Heart right ventricle (tissue), 16 donors: ENCODE measurements at regions not wholly inside any gene's neighbourhood (a gene's known extent, or its start where the extent isn't known, plus 50 kb on each side); places are given as distances from the start of the nearest gene placed in this dataset.

Source experiments
- ATAC-seq, 8 donors: fragments of 200-7000 bp; cut with Tn5 transposase; one replicate each; pipeline ENCODE4 v1.9.1; 2020; ENCODE audit warnings: mild to moderate bottlenecking in 8 of 8, moderate library complexity in 8 of 8, moderate number of reproducible peaks in 1 of 8
- DNase-seq, 2 donors: peaks; one replicate each; pipeline ENCODE4 v3.0.0-alpha.2; 2020
- H3K27ac ChIP-seq, 10 donors: fragments of 200-600 bp; sonication (generic) in 2 of 10; one replicate each; pipeline versions ENCODE4 v1.5.0 to v1.8.0; 2020 to 2022; ENCODE audit warnings: mild to moderate bottlenecking in 3 of 10
- H3K27me3 ChIP-seq, 7 donors: fragments of 200-600 bp; one replicate each; pipeline ENCODE4 v1.8.0; 2021 to 2022; ENCODE audit warnings: mild to moderate bottlenecking in 2 of 7
- H3K36me3 ChIP-seq, 9 donors: fragments of 200-600 bp; sonication (generic) in 1 of 9; one replicate each; pipeline versions ENCODE4 v1.5.0 to v1.8.0; 2020 to 2022; ENCODE audit warnings: mild to moderate bottlenecking in 2 of 9
- H3K4me1 ChIP-seq, 9 donors: fragments of 200-600 bp; sonication (generic) in 1 of 9; one replicate each; pipeline versions ENCODE4 v1.5.0 to v1.8.0; 2020 to 2022; ENCODE audit warnings: mild to moderate bottlenecking in 4 of 9
- H3K4me3 ChIP-seq, 10 donors: fragments of 200-600 bp; sonication (generic) in 2 of 10; one replicate each; pipeline versions ENCODE4 v1.5.0 to v1.8.0; 2020 to 2022; ENCODE audit warnings: mild to moderate bottlenecking in 7 of 10, moderate library complexity in 2 of 10
- H3K9me3 ChIP-seq, 11 donors: fragments of 200-600 bp in 10 of 11; sonication (generic) in 2 of 11; one replicate each; pipeline versions ENCODE4 v1.5.0 to v1.8.0; 2013 to 2022; ENCODE audit warnings: mild to moderate bottlenecking in 2 of 11, control low read depth in 1 of 11, moderate library complexity in 1 of 11
- CTCF ChIP-seq, 9 donors: fragments of 200-600 bp; sonication (generic) in 2 of 9; IDR thresholded peaks; one replicate each; pipeline versions ENCODE4 v1.5.0 to v1.8.0; 2021 to 2022; ENCODE audit warnings: antibody characterized with exemption in 9 of 9, mild to moderate bottlenecking in 5 of 9, moderate library complexity in 1 of 9
- WGBS, 2 donors: extraction: QIAGEN DNeasy Blood & Tissue Kit; methylation state at CpG; one replicate each; pipeline ENCODE4 v1.1.7; 2013; ENCODE audit warnings: inconsistent platforms in 1 of 2; 5-methylcytosine and 5-hydroxymethylcytosine counted together
- intact Hi-C, 10 donors: fragments of 100-400 bp; cut with DNase I; formaldehyde crosslinking; loops; one replicate each; pipeline versions ENCODE4 v1.11.1 to v1.14.2; 2022
- donor health status: Arrhythmogenic right ventricular cardiomyopathy.
- donor health status: ischemic (EF 13 %, LVEDD 7.1; RV severe dilation, severe dysfunction).
- donor health status: healthy with polysubstance abuse.
- donor health status: DM: no; HTN: yes; CAD: no.
- donor health status: DM: no; HTN: no; CAD: no.
- donor health status: ischemic (EF 25% LVEDD 6.9; RV normal size, moderate dysfunction).
- donor health status: ischemic (EF 25% LVEDD 5.7; RV mildly dilated, moderate dysfunction).
- donor health status: healthy.
- donor health status: DM: yes; HTN: yes; CAD: no.
- donor health status: Ischemic cardiomyopathy.
- donor health status: ischemic (EF 35%, LVEDD 5.7; RV mildly dilated, moderate dysfunction).
- donor health status: nonischemic (EF 11% LVEDD 7.7; RV severe dilation, severe dysfunction).
- donor health status: DM: yes; HTN: yes; CAD: no.
- donor health status: PGD.
- donor health status: ischemic (EF 29% LVEDD 5.4; RV normal size, mild dysfunction).
- donor health status: nonischemic (EF 23%, LVEDD 6.1; RV moderate dilation, normal function).

DNA sequence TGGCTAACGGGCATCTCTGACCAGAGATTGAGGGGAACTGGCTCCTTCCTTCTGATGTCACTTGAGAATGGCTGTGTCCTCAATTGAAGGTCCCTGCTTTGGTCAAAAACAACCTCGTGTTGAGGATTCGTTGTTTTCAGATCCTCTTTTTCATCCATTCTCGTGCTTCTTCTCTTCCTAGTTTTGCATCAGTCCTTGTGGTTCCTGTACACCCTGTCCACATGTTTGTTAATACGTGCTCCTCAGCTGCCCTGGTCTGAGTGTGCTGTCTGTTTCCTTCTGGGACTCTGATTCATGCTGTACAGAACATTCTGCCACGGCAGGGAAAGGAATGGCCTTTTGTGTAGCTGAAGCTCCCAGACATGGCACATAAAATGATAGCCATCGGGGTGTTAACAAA lies 863.2 kb upstream of the GOT2 start:
- Histone ChIP-seq H3K27ac (no peak overlapping the region), H3K27me3 (no peaks in the 10 kb centered on the region), H3K9me3 (no peaks in the 10 kb centered on the region), H3K4me3 (no peak overlapping the region), H3K4me1 (no peaks in the 10 kb centered on the region), H3K36me3 (no peaks in the 10 kb centered on the region)
- DNase-seq (no peak), ATAC-seq (peak in 1 of 8 donors; percentile 53)
- 77 to 87% methylated on average over 7 of the region's 7 CpGs for WGBS, 2 donors
- intact Hi-C loops = no loop called here
- no peak for TF ChIP-seq CTCF (IDR thresholded peaks at IDR 0.05)

- H3K9me3 ChIP-seq = no peaks in the 10 kb centered on the region
- WGBS, 2 donors = 86% methylated on average over 4 of the region's 4 CpGs
- H3K27ac ChIP-seq = no peak overlapping the region
- TF ChIP-seq CTCF (IDR thresholded peaks at IDR 0.05) = no peak
- ATAC-seq (no peak), DNase-seq (no peak)
- no peaks in the 10 kb centered on the region for H3K27me3 ChIP-seq
- no peaks in the 10 kb centered on the region for H3K36me3 ChIP-seq
- intact Hi-C loops = no loop called here
- no peak overlapping the region for H3K4me3 ChIP-seq
- H3K4me1 ChIP-seq = no peaks in the 10 kb centered on the region
Measured at GRCh38 chr16:59596693-59597092, 862.6 kb upstream of the GOT2 start.

- 60 to 79% methylated on average over 2 of the region's 2 CpGs for WGBS, 2 donors
- no peak for DNase-seq
- no peak for TF ChIP-seq CTCF (IDR thresholded peaks at IDR 0.05)
Measured at GRCh38 chr16:59593194-59593661, 859.1 kb upstream of the GOT2 start.

DNA sequence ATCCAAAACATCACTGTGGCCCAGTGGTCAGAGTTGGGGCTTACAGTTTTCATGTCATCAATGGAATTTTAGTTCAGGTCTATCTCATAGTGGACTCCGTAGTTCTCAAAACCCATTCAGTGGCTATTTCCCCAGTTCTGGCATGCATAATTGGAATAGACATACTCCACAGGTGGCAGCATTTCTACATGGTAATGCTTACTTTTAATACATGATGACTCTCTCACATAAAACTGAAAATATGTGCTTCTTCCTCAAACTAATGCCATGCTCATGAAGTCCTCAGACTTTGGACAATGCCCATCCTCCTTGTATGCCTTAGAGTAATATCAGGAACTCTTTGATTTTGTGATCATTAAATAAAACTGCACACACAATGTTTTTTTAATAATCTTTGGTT lies 857.4 kb upstream of the GOT2 start:
- H3K36me3 ChIP-seq = no peaks in the 10 kb centered on the region
- no peaks in the 10 kb centered on the region for H3K27me3 ChIP-seq
- H3K4me1 ChIP-seq = no peaks in the 10 kb centered on the region
- TF ChIP-seq CTCF (IDR thresholded peaks at IDR 0.05) = no peak
- DNase-seq (no peak), ATAC-seq (no peak)
- no peak overlapping the region for H3K4me3 ChIP-seq
- H3K27ac ChIP-seq = no peak overlapping the region
- H3K9me3 ChIP-seq = no peaks in the 10 kb centered on the region
- intact Hi-C loops = no loop called here
- WGBS, 2 donors = 78 to 92% methylated on average over 1 of the region's 1 CpG

More at GRCh38 chr16:59593194-59593661, 859.1 kb upstream of the GOT2 start:
- no peaks in the 10 kb centered on the region for H3K4me1 ChIP-seq
- H3K27ac ChIP-seq = no peak overlapping the region
- no peaks in the 10 kb centered on the region for H3K36me3 ChIP-seq
- no peaks in the 10 kb centered on the region for H3K27me3 ChIP-seq
- no peak for ATAC-seq
- H3K4me3 ChIP-seq = no peak overlapping the region
- intact Hi-C loops = no loop called here
- H3K9me3 ChIP-seq = no peaks in the 10 kb centered on the region
